COR-L47 (cell line): ENCODE measurements at regions not wholly inside any gene's neighbourhood (a gene's known extent, or its start where the extent isn't known, plus 50 kb on each side); places are given as distances from the start of the nearest gene placed in this dataset.

Experiments used
- DNase-seq: peaks from one replicate; lab custom pipeline; 2025; lab: John Stamatoyannopoulos, UW

- DNase-seq = no peak
Observed at GRCh38 chr14:103206836-103207387, 83.7 kb downstream of the TNFAIP2 start.

- no peak for DNase-seq
Observed at GRCh38 chr14:103207388-103208072, 84.3 kb downstream of the TNFAIP2 start.

- no peak for DNase-seq
Observed at GRCh38 chr14:103209054-103209453, 85.8 kb downstream of the TNFAIP2 start.

GRCh38 chr14:103209506-103209905 is 86.2 kb downstream of the TNFAIP2 start:
- no peak for DNase-seq

- no peak for DNase-seq
Observed at GRCh38 chr14:103213331-103213730, 90.1 kb downstream of the TNFAIP2 start.

GRCh38 chr14:103214461-103214958 is 91.2 kb downstream of the TNFAIP2 start:
- DNase-seq = no peak

- DNase-seq = no peak
Observed at GRCh38 chr14:103216399-103216798, 93.1 kb downstream of the TNFAIP2 start.

GRCh38 chr14:103216857-103217256 is 93.6 kb downstream of the TNFAIP2 start:
- no peak for DNase-seq

- no peak for DNase-seq
Observed at GRCh38 chr14:103217538-103217937, 94.3 kb downstream of the TNFAIP2 start.

GRCh38 chr14:103220134-103220981 is 97.1 kb downstream of the TNFAIP2 start:
- no peak for DNase-seq

GRCh38 chr14:103220982-103221641 is 97.9 kb downstream of the TNFAIP2 start:
- DNase-seq = no peak

GRCh38 chr14:103221781-103222358 is 98.6 kb downstream of the TNFAIP2 start:
- DNase-seq = no peak

GRCh38 chr14:103223818-103224352 is 100.6 kb downstream of the TNFAIP2 start:
- DNase-seq = no peak

GRCh38 chr14:103225062-103225461 is 101.8 kb downstream of the TNFAIP2 start:
- DNase-seq = no peak

GRCh38 chr14:103225476-103225875 is 102.2 kb downstream of the TNFAIP2 start:
- no peak for DNase-seq

- DNase-seq = no peak
Observed at GRCh38 chr14:103227094-103227768, 104.0 kb downstream of the TNFAIP2 start.

- DNase-seq = no peak
Observed at GRCh38 chr14:103228076-103228806, 105.0 kb downstream of the TNFAIP2 start.

GRCh38 chr14:103228866-103229265 is 105.2 kb upstream of the EIF5 start:
- no peak for DNase-seq

GRCh38 chr14:103230021-103230420 is 104.0 kb upstream of the EIF5 start:
- DNase-seq = no peak

- DNase-seq = no peak
Observed at GRCh38 chr14:103230658-103231334, 103.2 kb upstream of the EIF5 start.
